Lung (tissue), 11 donors: ENCODE measurements at regions not wholly inside any gene's neighbourhood (a gene's known extent, or its start where the extent isn't known, plus 50 kb on each side); places are given as distances from the start of the nearest gene placed in this dataset.
A peak's percentile ranks its signal among the peaks of the same experiment; 100 is the strongest.

Source experiments
- ATAC-seq: fragments of 200-7000 bp; cut with Tn5 transposase; one replicate; pipeline ENCODE4 v1.9.1; 2020; ENCODE audit warnings: moderate number of reproducible peaks; ENCODE audit not compliant: insufficient read depth, low FRiP score
- DNase-seq, 3 donors: peaks; one replicate each; pipeline ENCODE4 v3.0.0-alpha.2; 2013 to 2017
- H3K27ac ChIP-seq, 2 donors: one replicate each; pipeline ENCODE4 v1.5.1; 2013; ENCODE audit warnings: mild to moderate bottlenecking in 2 of 2, moderate library complexity in 2 of 2, control low read depth in 1 of 2, inconsistent platforms in 1 of 2, low read depth in 1 of 2, low read length in 1 of 2
- H3K27me3 ChIP-seq, 3 donors: one replicate each; pipeline ENCODE4 v1.5.1; 2013; ENCODE audit warnings: low read length in 2 of 3; ENCODE audit not compliant: control insufficient read depth in 3 of 3, insufficient read depth in 3 of 3
- H3K36me3 ChIP-seq, 4 donors: one replicate each; pipeline ENCODE4 v1.5.1; 2013; ENCODE audit warnings: low read length in 4 of 4, mild to moderate bottlenecking in 1 of 4, moderate library complexity in 1 of 4; ENCODE audit not compliant: control insufficient read depth in 4 of 4, insufficient read depth in 4 of 4
- H3K4me1 ChIP-seq, 5 donors: one replicate each; pipeline ENCODE4 v1.5.1; 2013; ENCODE audit warnings: low read length in 5 of 5, mild to moderate bottlenecking in 2 of 5, moderate library complexity in 1 of 5; ENCODE audit not compliant: control insufficient read depth in 5 of 5, insufficient read depth in 5 of 5
- H3K4me3 ChIP-seq: one replicate; pipeline ENCODE4 v1.5.1; 2013; ENCODE audit warnings: mild to moderate bottlenecking, control low read depth, moderate library complexity
- H3K9ac ChIP-seq, 2 donors: one replicate each; pipeline ENCODE4 v1.5.1; 2013; ENCODE audit warnings: low read length in 2 of 2, control low read depth in 1 of 2; ENCODE audit not compliant: insufficient read depth in 1 of 2
- H3K9me3 ChIP-seq, 4 donors: one replicate each; pipeline ENCODE4 v1.5.1; 2013; ENCODE audit warnings: low read length in 3 of 4, mild to moderate bottlenecking in 1 of 4, moderate library complexity in 1 of 4; ENCODE audit not compliant: control insufficient read depth in 4 of 4, insufficient read depth in 3 of 4
- CTCF ChIP-seq: IDR thresholded peaks from 2 replicates; pipeline ENCODE4 v1.5.1; 2012; ENCODE audit warnings: mild to moderate bottlenecking; ENCODE audit errors: control extremely low read depth, extremely low read depth
- WGBS, 2 donors: extraction: QIAGEN DNeasy Blood & Tissue Kit; methylation state at CpG; one replicate each; pipeline ENCODE4 v1.1.7; 2013; 5-methylcytosine and 5-hydroxymethylcytosine counted together
- donor health status: control.
- donor health status: control.
- donor health status: Bipolar disorder and iron deficiency.
- donor health status: healthy.
- donor health status: DM: yes; HTN: yes; CAD: no.

GRCh38 chr7:136692221-136692620 is 176.2 kb upstream of the CHRM2 start:
- no peak for TF ChIP-seq CTCF
- Histone ChIP-seq H3K4me1 (no peaks in the 10 kb centered on the region), H3K36me3 (no peaks in the 10 kb centered on the region), H3K9ac (no peak overlapping the region), H3K4me3 (no peak overlapping the region), H3K27me3 (no peaks in the 10 kb centered on the region), H3K9me3 (no peaks in the 10 kb centered on the region), H3K27ac (no peak overlapping the region)
- ATAC-seq (no peak), DNase-seq (no peak)
- WGBS, 2 donors: 65 to 70% methylated on average over 3 of the region's 3 CpGs

DNA sequence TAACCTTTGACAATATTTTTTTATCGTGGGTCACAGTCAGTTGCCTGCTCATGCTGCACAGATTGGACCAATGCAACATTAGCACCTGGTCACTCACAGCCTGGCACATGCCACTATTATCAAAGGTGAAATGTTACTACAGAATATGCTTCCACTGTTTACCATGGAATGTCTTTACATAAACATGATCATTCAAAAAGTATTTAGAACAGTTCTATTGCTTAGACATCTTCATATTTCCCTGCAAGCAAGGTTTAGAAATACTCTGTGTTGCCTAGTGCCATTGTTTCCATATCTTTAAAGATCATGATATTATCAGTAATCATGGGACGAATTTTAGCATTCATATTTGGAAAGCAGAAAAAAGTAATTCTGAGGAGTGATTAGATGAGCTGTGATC is 179.9 kb upstream of the CHRM2 start:
- 66 to 76% methylated on average over 2 of the region's 2 CpGs for WGBS, 2 donors
- Histone ChIP-seq H3K27ac (no peak overlapping the region), H3K27me3 (no peaks in the 10 kb centered on the region), H3K9me3 (no peaks in the 10 kb centered on the region), H3K4me1 (no peaks in the 10 kb centered on the region), H3K36me3 (no peaks in the 10 kb centered on the region), H3K4me3 (no peak overlapping the region), H3K9ac (no peak overlapping the region)
- DNase-seq (no peak), ATAC-seq (no peak)
- no peak for TF ChIP-seq CTCF

DNA sequence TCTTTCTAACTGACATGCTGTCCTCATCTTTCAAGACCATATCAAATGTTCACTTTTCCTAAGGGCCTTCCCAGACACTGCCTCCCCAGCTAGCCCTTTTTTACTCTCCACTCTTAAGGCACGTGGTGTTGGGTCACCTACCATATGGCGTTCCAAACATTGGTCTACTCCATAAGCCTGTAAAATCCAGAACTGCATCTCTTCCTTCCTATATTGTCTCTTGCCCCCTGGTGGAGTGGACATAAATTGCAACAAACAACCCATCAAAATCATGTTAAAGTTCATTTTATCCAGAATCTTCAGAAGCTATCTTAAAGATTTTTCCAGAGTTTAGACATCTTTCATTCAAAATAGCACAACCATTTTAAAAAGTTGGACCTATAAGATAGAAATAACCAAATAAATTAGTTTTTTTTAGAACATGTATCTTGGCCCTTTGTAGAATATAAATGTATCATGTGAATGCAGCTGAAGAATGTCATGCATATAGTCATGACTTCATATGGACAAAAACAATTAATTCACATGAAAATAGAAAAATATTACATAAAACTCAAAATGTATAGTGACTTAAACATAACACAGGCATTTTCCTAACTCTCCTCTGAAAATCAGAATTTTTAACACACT is 180.6 kb upstream of the CHRM2 start:
- Histone ChIP-seq H3K9ac (no peak overlapping the region), H3K36me3 (no peaks in the 10 kb centered on the region), H3K27me3 (no peaks in the 10 kb centered on the region), H3K4me1 (no peaks in the 10 kb centered on the region), H3K9me3 (no peaks in the 10 kb centered on the region), H3K4me3 (no peak overlapping the region), H3K27ac (no peak overlapping the region)
- 62 to 65% methylated on average over 2 of the region's 2 CpGs for WGBS, 2 donors
- DNase-seq (peak in 2 of 3 donors; percentile 3 to 18), ATAC-seq (no peak)
- TF ChIP-seq CTCF: no peak
